ENCODE measurements at regions not wholly inside any gene's neighbourhood (a gene's known extent, or its start where the extent isn't known, plus 50 kb on each side); places are given as distances from the start of the nearest gene placed in this dataset.

- intact Hi-C loops (cut with DNase I, micrococcal nuclease), result no loop called here
- DNase-seq, result no peak
- no peak for ATAC-seq
These were observed 100.9 kb upstream of the PTPRM start for GRCh38 chr18:7466190-7466589.

- ATAC-seq (no peak), DNase-seq (no peak)
- intact Hi-C loops (cut with DNase I, micrococcal nuclease), result no loop called here
These were observed 99.2 kb upstream of the PTPRM start for GRCh38 chr18:7467708-7468466.

DNA sequence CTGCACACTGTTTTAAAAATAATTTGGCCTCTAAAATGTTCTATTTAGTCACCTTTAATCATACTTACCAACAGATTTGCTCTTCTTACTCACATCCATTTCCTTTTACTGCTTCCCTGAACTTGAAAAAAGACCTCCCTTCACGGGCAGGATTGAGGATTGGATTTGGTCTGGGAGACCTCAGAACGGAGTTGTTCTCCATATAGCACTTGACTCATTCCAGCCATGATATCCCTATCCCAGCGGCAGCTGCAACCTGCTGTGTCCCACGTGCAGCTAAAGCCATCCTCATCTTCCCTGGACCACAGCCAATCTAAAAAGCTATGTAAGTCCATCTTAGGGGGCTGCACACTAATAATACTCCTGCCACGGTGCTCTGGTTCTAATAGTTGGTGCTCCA is 97.0 kb upstream of the PTPRM start:
- no peak for ATAC-seq
- intact Hi-C loops (cut with DNase I, micrococcal nuclease), result no loop called here
- no peak for DNase-seq

DNA sequence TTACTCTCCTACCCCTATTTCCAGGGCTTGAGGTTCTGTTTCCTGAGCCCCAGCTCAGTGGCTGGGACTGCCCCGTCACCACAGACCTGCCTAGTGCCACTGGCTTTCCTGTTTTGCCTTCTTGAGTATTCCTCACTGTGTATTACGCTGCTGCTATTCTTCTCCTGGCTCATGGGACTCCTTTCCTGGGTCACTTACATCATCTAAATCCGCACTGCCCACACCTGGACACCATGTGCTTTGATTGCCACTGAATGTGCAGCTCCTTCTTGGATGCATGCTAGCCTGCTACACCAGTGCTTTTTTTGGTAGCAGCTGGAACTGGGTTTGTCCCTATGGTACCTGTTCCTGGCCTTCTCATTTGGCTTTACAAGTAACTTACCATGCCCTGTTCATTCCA is 96.6 kb upstream of the PTPRM start:
- intact Hi-C loops (cut with DNase I, micrococcal nuclease), result no loop called here
- DNase-seq, result no peak

GRCh38 chr18:7476386-7476785 is 90.7 kb upstream of the PTPRM start:
- DNase-seq (no peak), ATAC-seq (no peak)
- intact Hi-C loops (cut with DNase I, micrococcal nuclease), result no loop called here

More for the DNA sequence above, 96.6 kb upstream of the PTPRM start:
- no peak for ATAC-seq

GRCh38 chr18:7479756-7480155 is 87.4 kb upstream of the PTPRM start:
- DNase-seq, result no peak
- no peak for ATAC-seq
- intact Hi-C loops (cut with DNase I, micrococcal nuclease), result no loop called here

DNA sequence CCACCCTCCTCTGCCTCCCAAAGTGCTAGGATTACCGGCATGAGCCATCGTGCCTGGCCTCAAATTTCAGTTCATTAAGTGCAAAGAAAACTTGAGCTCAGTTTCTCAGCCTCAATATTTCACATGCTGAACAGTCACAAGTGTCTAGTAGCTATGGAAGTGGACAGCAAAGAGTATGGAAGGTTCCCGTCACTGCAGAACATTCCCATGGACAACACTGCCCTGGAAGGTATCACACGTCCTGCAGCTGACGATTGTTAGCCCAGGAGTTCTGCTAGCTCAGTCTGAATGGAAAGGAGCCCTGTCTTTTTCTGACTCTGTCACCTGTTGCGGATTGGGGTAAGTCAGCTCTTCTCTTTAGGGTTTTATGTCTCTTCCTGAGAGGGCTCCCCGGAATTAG is 86.2 kb upstream of the PTPRM start:
- DNase-seq (no peak), ATAC-seq (no peak)
- intact Hi-C loops (cut with DNase I, micrococcal nuclease), result no loop called here

- no peak for DNase-seq
- intact Hi-C loops (cut with DNase I, micrococcal nuclease), result no loop called here
- ATAC-seq, result no peak
These were observed 84.8 kb upstream of the PTPRM start for GRCh38 chr18:7482342-7482741.

DNA sequence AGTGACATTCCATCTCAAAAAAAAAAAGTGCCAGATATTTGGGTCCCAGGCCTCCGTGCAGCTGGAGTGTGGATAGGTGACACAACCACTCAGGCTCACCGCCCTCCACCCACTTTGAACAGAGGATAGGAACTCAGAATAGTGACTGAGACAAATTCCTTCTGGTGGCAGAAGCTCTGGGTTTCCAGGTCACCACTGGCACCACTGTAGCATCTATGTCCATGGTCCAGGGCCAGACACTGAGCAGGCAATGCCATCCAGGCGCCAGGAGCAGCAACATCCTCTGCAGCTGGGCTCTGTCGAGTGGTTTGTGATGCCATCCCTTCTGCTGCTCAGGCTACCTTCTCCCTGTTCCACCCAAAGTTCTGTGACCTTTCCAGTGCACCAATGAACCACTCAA is 81.5 kb upstream of the PTPRM start:
- no peak for DNase-seq
- intact Hi-C loops (cut with DNase I, micrococcal nuclease), result no loop called here

GRCh38 chr18:7488571-7488970 is 78.5 kb upstream of the PTPRM start:
- intact Hi-C loops (cut with DNase I, micrococcal nuclease), result no loop called here
- ATAC-seq, result no peak
- no peak for DNase-seq

More for the DNA sequence above, 81.5 kb upstream of the PTPRM start:
- no peak for ATAC-seq

DNA sequence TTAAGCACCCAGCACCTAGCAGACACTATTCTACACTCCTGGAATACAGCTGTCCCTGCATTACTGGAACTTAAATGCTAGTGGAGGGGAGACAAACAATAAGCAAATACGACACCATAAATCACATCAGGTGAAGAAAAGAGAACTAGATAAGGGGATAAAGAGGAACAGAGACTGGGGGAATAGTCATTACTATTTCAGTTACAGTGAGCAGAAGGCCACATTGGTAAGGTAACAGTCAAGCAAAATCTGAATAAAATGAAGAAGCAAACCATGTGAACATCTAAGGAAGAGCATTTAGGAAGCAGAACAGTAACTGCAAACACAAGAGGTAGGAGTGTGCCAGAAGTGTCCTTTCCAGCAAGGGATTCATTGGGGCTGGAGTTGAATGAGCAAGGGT is 77.0 kb upstream of the PTPRM start:
- ATAC-seq (no peak), DNase-seq (no peak)
- intact Hi-C loops (cut with DNase I, micrococcal nuclease), result no loop called here

DNA sequence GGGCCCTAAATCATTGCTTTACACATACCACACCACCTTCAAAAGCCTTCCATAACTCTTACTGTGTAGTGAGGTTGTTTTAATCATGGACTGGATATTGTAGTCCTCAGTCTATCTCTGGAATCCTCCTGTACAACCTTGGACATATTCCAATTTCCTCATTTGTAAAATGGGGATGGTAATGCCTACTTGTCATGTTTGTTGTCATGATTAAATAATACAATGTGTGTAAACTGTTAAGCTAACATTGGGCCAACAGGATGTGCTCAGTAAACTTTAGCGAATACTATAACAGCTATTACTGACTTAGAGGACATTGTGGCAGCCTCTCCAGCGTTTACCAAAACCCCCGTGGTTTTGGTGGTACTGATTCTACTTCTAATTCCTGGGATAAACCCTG is 74.7 kb upstream of the PTPRM start:
- no peak for DNase-seq
- ATAC-seq, result no peak
- intact Hi-C loops (cut with DNase I, micrococcal nuclease), result no loop called here

- intact Hi-C loops (cut with DNase I, micrococcal nuclease), result no loop called here
- ATAC-seq (no peak), DNase-seq (no peak)
These were observed 70.0 kb upstream of the PTPRM start for GRCh38 chr18:7497081-7497480.

DNA sequence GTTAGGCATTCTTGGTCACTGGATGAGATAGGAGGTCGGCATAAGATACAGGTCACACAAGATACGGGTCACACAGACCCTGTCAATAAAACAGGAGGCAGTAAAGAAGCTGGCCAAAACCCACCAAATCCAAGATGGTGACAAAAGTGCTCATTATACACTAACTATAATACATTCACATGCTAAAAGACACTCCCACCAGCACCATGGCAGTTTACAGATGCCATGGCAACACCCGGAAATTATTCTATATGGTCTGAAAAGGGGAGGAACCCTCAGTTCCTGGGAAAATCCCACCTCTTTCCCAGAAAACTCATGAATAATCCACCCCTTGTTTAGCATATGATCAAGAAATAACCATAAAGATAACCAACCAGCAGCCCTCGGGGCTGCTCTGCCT is 56.0 kb upstream of the PTPRM start:
- DNase-seq (no peak), ATAC-seq (no peak)
- intact Hi-C loops (cut with DNase I, micrococcal nuclease), result no loop called here

DNA sequence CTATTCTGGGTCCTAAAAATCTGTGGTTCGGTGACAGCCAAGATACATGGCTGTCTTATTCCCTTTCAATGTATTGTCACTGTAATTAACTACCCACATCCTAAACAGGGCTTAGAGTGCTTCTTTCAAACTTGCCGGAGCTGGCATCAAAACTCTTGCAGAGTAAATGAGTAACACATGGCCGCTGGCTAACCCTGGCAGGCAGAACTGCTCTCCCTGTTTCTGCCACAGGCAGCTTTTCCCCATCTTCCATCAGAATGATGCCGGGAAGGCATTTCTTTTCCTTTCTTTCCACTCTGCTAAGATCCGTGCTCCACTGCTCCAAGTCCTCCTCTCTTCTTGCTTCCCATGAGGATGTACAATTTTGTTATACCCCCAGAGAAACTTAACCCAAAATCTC is 54.8 kb upstream of the PTPRM start:
- DNase-seq (no peak), ATAC-seq (no peak)
- intact Hi-C loops (cut with DNase I, micrococcal nuclease), result no loop called here

GRCh38 chr18:7512990-7513389 is 54.1 kb upstream of the PTPRM start:
- ATAC-seq (no peak), DNase-seq (no peak)
- intact Hi-C loops (cut with DNase I, micrococcal nuclease), result no loop called here

GRCh38 chr18:7514796-7515440 is 52.2 kb upstream of the PTPRM start:
- intact Hi-C loops (cut with DNase I, micrococcal nuclease), result no loop called here
- DNase-seq, result no peak
- no peak for ATAC-seq

DNA sequence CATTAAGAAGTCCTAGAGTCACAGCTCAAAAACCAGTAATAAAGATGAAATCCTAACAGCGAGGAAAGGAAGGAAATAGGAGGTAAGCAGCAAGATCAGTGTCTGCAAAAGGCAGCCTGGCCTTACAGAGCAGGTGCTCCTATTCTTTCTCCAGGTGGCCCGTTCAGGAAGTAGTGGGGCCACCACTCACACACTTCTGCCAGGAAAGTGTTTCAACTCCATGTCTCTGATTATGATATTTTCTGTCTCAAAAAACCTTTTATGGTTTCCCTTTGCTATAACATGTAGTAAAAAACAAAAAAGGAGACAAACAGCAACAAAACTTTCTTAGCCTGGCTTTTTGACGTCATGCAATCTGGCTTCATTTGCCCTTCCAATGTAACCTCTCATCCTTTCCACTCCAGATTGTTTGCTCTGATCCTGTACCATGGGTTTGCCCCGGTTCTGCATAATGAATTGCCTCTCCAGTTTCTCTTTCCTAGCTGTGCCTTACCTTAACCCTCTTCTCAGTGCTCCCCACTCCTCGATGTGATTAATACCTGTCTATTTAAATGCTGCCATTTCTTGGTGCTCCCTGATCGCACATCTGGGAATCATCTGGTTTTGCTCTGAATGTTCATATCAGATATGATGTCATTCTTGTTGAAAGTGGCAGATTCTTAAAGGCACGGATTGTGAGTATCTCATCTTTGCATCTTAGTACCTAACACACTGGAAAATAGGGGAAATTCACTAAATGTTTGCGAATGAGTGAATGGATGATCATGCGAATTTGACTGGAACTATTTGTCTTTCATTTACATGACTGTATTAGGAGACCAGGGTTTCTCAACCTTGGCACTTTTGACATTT is 50.6 kb upstream of the PTPRM start:
- intact Hi-C loops (cut with DNase I, micrococcal nuclease), result no loop called here
- DNase-seq, result no peak
- no peak for ATAC-seq

All from left colon (tissue), 2 donors.